ENCODE measurements at regions not wholly inside any gene's neighbourhood (a gene's known extent, or its start where the extent isn't known, plus 50 kb on each side); places are given as distances from the start of the nearest gene placed in this dataset.
A peak's percentile ranks its signal among the peaks of the same experiment; 100 is the strongest.

- Mint-ChIP-seq H3K36me3 (no peaks in the 10 kb centered on the region), H3K4me3 (no peak overlapping the region), H3K9me3 (peaks cover 0 to 17% (median 6%) of the 10 kb centered on the region in 7 donors), H3K27ac (peak overlapping the region in 1 of 6 donors; percentile 68), H3K27me3 (no peaks in the 10 kb centered on the region), H3K4me1 (no peaks in the 10 kb centered on the region)
- ATAC-seq (ENCODE audit: low read depth in 2 of 2), result no peak
- no peak for DNase-seq
These were observed 407.4 kb upstream of the AZI2 start for GRCh38 chr3:28756056-28756455.

GRCh38 chr3:28758115-28758514 lies 409.5 kb upstream of the AZI2 start:
- ATAC-seq (ENCODE audit: low read depth in 2 of 2) (no peak), DNase-seq (no peak)
- no peaks in the 10 kb centered on the region for H3K27me3 Mint-ChIP-seq
- H3K27ac Mint-ChIP-seq, result no peak overlapping the region
- H3K9me3 Mint-ChIP-seq, result peaks cover 0 to 7% (median 4%) of the 10 kb centered on the region in 7 donors
- no peak overlapping the region for H3K4me3 Mint-ChIP-seq
- no peaks in the 10 kb centered on the region for H3K4me1 Mint-ChIP-seq
- H3K36me3 Mint-ChIP-seq, result no peaks in the 10 kb centered on the region

DNA sequence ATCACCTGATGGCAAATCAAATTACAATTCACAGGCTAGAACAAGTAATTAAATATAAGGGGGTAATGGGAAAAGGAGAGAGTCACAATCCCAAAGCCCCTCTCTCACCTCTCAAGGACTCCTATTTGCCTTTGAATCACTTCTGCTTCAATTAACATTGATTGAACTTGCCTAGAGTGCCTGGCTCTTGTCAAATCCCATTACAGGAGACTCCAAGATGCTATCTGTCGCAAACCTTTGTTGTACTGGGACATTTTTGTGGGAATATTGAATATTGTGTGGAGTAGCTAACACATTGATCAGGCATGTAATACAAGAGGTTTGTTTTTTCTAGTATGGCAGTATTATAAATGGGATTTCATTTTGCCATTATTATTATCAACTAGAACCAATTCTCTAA lies 412.8 kb upstream of the AZI2 start:
- H3K4me3 Mint-ChIP-seq, result no peak overlapping the region
- DNase-seq, result no peak
- H3K4me1 Mint-ChIP-seq, result no peaks in the 10 kb centered on the region
- H3K36me3 Mint-ChIP-seq, result no peaks in the 10 kb centered on the region
- peaks cover 0 to 5% (median 2%) of the 10 kb centered on the region in 7 donors for H3K9me3 Mint-ChIP-seq
- H3K27me3 Mint-ChIP-seq, result no peaks in the 10 kb centered on the region
- H3K27ac Mint-ChIP-seq, result no peak overlapping the region
- ATAC-seq (ENCODE audit: low read depth in 2 of 2), result no peak

GRCh38 chr3:28765194-28765593 lies 416.6 kb upstream of the AZI2 start:
- no peak for DNase-seq
- Mint-ChIP-seq H3K27me3 (no peaks in the 10 kb centered on the region), H3K27ac (no peak overlapping the region), H3K4me1 (no peaks in the 10 kb centered on the region), H3K9me3 (peaks cover 1 to 12% (median 6%) of the 10 kb centered on the region in 7 donors), H3K4me3 (no peak overlapping the region), H3K36me3 (no peaks in the 10 kb centered on the region)
- ATAC-seq (ENCODE audit: low read depth in 2 of 2), result no peak

GRCh38 chr3:28768439-28768838 lies 419.8 kb upstream of the AZI2 start:
- no peaks in the 10 kb centered on the region for H3K36me3 Mint-ChIP-seq
- H3K4me3 Mint-ChIP-seq, result no peak overlapping the region
- H3K9me3 Mint-ChIP-seq, result peaks cover 18 to 40% (median 30%) of the 10 kb centered on the region in 7 donors
- no peak overlapping the region for H3K27ac Mint-ChIP-seq
- ATAC-seq (ENCODE audit: low read depth in 2 of 2) (no peak), DNase-seq (no peak)
- no peaks in the 10 kb centered on the region for H3K4me1 Mint-ChIP-seq
- no peaks in the 10 kb centered on the region for H3K27me3 Mint-ChIP-seq

- Mint-ChIP-seq H3K27ac (no peak overlapping the region), H3K4me3 (no peak overlapping the region), H3K36me3 (no peaks in the 10 kb centered on the region), H3K9me3 (peaks cover 2 to 19% (median 5%) of the 10 kb centered on the region in 7 donors), H3K4me1 (no peaks in the 10 kb centered on the region), H3K27me3 (no peaks in the 10 kb centered on the region)
- ATAC-seq (ENCODE audit: low read depth in 2 of 2), result no peak
- no peak for DNase-seq
These were observed 429.3 kb upstream of the AZI2 start for GRCh38 chr3:28777806-28778475.

DNA sequence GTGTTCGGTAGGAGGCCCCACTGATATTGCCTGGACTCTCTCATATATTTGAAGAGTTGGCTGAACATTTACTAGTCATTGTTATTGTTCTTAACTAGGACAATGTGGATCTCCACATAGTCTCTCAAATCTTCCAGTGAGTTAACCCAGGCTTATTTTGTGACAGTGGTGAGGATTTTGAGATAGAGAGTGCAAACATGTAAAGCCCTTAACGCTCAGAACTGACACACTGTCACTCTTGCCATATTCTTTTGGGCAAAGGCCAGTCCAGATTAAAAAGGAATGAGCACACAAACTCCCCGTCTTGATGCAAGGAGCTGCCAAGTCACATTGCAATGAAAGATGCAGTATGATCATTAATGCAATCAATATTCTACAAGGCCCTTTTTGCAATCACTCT lies 431.9 kb upstream of the AZI2 start:
- Mint-ChIP-seq H3K27me3 (no peaks in the 10 kb centered on the region), H3K4me3 (no peak overlapping the region), H3K36me3 (no peaks in the 10 kb centered on the region), H3K4me1 (no peaks in the 10 kb centered on the region), H3K27ac (no peak overlapping the region), H3K9me3 (peaks cover 0 to 7% (median 2%) of the 10 kb centered on the region in 7 donors)
- DNase-seq (no peak), ATAC-seq (ENCODE audit: low read depth in 2 of 2) (no peak)

- Mint-ChIP-seq H3K9me3 (peaks cover 0 to 4% (median 1%) of the 10 kb centered on the region in 7 donors), H3K27ac (no peak overlapping the region), H3K27me3 (no peaks in the 10 kb centered on the region), H3K36me3 (no peaks in the 10 kb centered on the region), H3K4me1 (no peaks in the 10 kb centered on the region), H3K4me3 (no peak overlapping the region)
- ATAC-seq (ENCODE audit: low read depth in 2 of 2) (no peak), DNase-seq (no peak)
These were observed 432.4 kb upstream of the AZI2 start for GRCh38 chr3:28781053-28781452.

DNA sequence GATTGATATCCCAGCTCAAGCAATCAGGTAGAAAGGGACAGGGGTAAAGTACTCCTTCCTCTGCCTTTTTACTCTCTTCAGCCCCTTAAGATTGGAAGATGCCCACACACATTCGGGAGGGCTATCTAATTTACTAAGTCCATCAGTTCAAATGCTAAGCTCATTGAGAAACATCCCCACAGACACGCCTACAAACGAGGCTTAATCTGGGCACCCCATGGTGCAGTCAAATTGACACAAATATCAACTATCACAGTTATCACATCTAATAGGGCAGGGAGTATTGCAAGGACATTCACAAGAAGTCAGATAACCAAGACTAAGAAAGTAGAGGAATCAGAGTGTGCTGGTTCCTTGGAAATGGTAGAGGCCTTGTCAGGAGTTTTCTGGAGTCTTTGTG lies 437.8 kb upstream of the AZI2 start:
- peaks cover 0 to 10% (median 0%) of the 10 kb centered on the region in 7 donors for H3K9me3 Mint-ChIP-seq
- H3K4me1 Mint-ChIP-seq, result no peaks in the 10 kb centered on the region
- no peaks in the 10 kb centered on the region for H3K27me3 Mint-ChIP-seq
- no peak overlapping the region for H3K4me3 Mint-ChIP-seq
- no peaks in the 10 kb centered on the region for H3K36me3 Mint-ChIP-seq
- no peak for ATAC-seq (ENCODE audit: low read depth in 2 of 2)
- DNase-seq, result no peak
- H3K27ac Mint-ChIP-seq, result no peak overlapping the region

- ATAC-seq (ENCODE audit: low read depth in 2 of 2), result no peak
- no peaks in the 10 kb centered on the region for H3K4me1 Mint-ChIP-seq
- no peak overlapping the region for H3K27ac Mint-ChIP-seq
- H3K27me3 Mint-ChIP-seq, result no peaks in the 10 kb centered on the region
- H3K4me3 Mint-ChIP-seq, result no peak overlapping the region
- peaks cover 0 to 5% (median 2%) of the 10 kb centered on the region in 7 donors for H3K9me3 Mint-ChIP-seq
- H3K36me3 Mint-ChIP-seq, result no peaks in the 10 kb centered on the region
- no peak for DNase-seq
These were observed 439.9 kb upstream of the AZI2 start for GRCh38 chr3:28788571-28788970.

DNA sequence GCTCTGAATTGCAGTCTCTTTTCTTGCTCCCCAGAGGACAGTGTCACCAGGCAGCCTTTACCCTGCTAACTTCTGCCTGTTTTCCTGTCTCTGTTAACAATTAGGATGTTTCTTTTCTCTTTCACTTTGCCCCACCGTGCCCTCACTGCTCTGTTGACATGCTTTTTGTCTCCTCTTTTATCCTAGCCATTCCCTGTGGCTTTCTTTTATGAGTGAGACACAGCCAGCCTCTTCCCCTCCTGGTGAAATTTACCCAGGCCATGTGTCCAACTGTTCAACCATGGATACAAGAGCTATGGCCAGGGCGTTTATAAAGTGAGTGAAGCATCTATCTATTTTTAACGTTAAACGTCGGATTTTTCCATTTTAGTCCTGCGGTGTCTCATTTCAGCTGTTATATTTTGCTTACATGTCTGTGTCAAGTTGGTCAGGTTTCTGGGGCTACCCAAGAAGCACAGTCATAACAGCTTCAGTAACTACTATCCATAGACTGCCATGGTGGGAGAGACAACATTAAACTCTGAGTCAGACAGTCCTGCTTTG lies 443.2 kb upstream of the AZI2 start:
- no peak overlapping the region for H3K4me3 Mint-ChIP-seq

DNA sequence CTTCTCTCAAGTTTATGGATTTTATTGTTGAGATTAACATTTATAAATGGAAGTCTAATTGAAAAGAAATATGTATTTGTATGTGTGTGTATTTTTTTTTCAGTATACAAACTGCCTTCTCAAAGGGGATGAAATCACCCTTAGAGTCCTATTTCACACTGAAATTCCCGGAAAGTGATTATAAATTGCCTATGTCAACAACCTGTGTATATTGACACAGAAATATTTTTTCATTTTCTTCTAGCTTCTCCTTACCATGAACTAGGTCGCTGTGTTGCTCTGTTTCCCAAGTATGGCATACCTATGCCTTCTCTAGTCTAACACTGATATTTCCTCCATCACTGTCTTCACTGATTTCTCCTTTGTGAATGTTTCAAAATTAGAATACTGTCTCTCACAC lies 444.0 kb upstream of the AZI2 start:
- H3K4me1 Mint-ChIP-seq, result no peaks in the 10 kb centered on the region
- no peak overlapping the region for H3K4me3 Mint-ChIP-seq
- ATAC-seq (ENCODE audit: low read depth in 2 of 2) (no peak), DNase-seq (no peak)
- H3K9me3 Mint-ChIP-seq, result peaks cover 0 to 2% (median 0%) of the 10 kb centered on the region in 7 donors
- H3K27ac Mint-ChIP-seq, result no peak overlapping the region
- H3K36me3 Mint-ChIP-seq, result no peaks in the 10 kb centered on the region
- no peaks in the 10 kb centered on the region for H3K27me3 Mint-ChIP-seq

More for the DNA sequence above, 443.2 kb upstream of the AZI2 start:
- ATAC-seq (ENCODE audit: low read depth in 2 of 2) (no peak), DNase-seq (no peak)
- Mint-ChIP-seq H3K36me3 (no peaks in the 10 kb centered on the region), H3K27ac (no peak overlapping the region), H3K4me1 (no peaks in the 10 kb centered on the region), H3K9me3 (peaks cover 0 to 4% (median 2%) of the 10 kb centered on the region in 7 donors), H3K27me3 (no peaks in the 10 kb centered on the region)

DNA sequence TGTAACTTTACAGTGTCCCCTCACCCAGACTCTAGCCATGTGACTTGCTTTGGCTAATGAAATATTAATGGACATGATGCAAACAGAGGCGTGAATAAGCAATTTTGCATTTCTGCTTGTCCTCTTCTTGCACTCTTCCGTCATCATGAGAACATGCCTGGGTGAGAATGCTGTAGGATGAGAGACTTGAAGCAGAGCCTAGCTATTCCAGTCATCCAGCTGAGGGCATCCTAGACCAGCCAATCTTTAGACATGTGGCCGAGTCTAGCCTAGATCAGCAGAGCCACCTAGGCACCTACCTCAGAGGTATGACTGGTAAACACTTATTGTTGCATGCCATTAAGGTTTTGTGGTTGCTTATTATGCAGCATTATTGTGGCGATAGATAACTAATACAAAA lies 450.5 kb upstream of the AZI2 start:
- Mint-ChIP-seq H3K4me3 (no peak overlapping the region), H3K27me3 (no peaks in the 10 kb centered on the region), H3K27ac (no peak overlapping the region), H3K4me1 (no peaks in the 10 kb centered on the region), H3K9me3 (no peaks in the 10 kb centered on the region), H3K36me3 (no peaks in the 10 kb centered on the region)
- no peak for ATAC-seq (ENCODE audit: low read depth in 2 of 2)
- no peak for DNase-seq

- Mint-ChIP-seq H3K4me3 (no peak overlapping the region), H3K9me3 (no peaks in the 10 kb centered on the region), H3K36me3 (no peaks in the 10 kb centered on the region), H3K4me1 (no peaks in the 10 kb centered on the region), H3K27ac (no peak overlapping the region), H3K27me3 (no peaks in the 10 kb centered on the region)
- ATAC-seq (ENCODE audit: low read depth in 2 of 2) (no peak), DNase-seq (no peak)
These were observed 451.6 kb upstream of the AZI2 start for GRCh38 chr3:28800203-28800602.

All from naive B cell (primary cell).